Activated CD4-positive, alpha-beta T cell treated with anti-CD3 and anti-CD28 coated beads for 48 hours (primary cell): ENCODE measurements at regions not wholly inside any gene's neighbourhood (a gene's known extent, or its start where the extent isn't known, plus 50 kb on each side); places are given as distances from the start of the nearest gene placed in this dataset.
"Not testable (repeated sequence)": the region's sequence is repeated elsewhere in the genome, so short reads cannot be mapped to it uniquely, and the experiment has no call there.

Experiments
- DNase-seq: peaks from one replicate; pipeline ENCODE4 v3.0.0-alpha.2; 2020

GRCh38 chr4:72666910-72667309 is 97.9 kb upstream of the ADAMTS3 start:
- DNase-seq, result no peak

- no peak for DNase-seq
Measured at GRCh38 chr4:72665171-72665968, 96.3 kb upstream of the ADAMTS3 start.

- no peak for DNase-seq
Measured at GRCh38 chr4:72663828-72664227, 94.8 kb upstream of the ADAMTS3 start.

DNA sequence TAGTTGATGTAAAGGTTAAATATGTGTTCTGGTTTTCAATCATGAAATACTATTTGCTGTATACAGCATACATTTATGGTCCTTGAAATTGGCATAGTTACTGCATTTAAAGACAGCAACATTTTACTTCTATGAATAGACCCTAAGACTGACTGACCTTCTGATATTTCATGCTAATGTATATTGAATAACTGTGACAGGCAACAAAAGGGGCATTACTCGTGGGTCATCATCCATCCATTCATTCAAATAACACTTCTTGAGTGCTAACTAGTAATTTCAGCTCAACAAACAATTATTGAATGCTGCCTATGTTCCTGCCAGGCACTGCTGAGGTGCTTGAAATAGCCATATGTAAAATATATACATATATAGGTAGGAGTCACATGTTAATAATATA is 92.8 kb upstream of the ADAMTS3 start:
- no peak for DNase-seq

DNA sequence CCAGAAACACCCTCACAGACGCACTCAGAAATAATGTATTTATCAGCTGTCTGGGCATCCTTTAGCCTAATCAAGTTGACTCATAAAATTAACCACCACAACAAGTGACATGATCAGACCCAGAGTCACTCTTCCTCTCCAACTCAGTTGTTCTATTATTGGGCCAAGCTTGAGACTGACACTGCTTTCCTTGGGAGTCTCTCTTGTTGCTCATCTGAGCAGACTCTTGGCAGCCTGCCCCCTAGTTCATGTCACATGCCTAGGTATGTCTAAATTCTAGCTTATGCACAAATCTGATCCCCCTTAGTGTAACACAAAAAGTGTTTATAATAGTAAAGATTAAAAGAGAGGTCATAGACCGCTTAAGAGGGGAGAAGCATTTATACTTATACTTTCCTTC is 72.6 kb upstream of the ADAMTS3 start:
- no peak for DNase-seq

GRCh38 chr4:72636866-72637265 is 67.8 kb upstream of the ADAMTS3 start:
- not testable (repeated sequence) for DNase-seq

GRCh38 chr4:72635931-72636330 is 66.9 kb upstream of the ADAMTS3 start:
- not testable (repeated sequence) for DNase-seq

DNA sequence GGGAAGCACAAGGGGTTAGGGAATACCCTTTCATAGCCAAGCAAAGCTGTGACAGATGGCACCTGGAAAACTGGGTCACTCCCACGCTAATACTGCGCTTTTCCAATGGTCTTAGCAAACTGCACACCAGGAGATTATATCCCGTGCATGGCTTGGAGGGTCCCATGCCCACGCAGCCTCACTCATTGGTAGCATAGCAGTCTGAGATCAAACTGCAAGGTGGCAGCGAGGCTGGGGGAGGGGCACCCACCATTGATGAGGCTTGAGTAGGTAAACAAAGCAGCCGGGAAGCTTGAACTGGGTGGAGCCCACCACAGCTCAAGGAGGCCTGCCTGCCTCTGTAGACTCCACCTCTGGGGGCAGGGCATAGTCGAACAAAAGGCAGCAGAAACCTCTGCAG is 63.2 kb upstream of the ADAMTS3 start:
- DNase-seq, result not testable (repeated sequence)

DNA sequence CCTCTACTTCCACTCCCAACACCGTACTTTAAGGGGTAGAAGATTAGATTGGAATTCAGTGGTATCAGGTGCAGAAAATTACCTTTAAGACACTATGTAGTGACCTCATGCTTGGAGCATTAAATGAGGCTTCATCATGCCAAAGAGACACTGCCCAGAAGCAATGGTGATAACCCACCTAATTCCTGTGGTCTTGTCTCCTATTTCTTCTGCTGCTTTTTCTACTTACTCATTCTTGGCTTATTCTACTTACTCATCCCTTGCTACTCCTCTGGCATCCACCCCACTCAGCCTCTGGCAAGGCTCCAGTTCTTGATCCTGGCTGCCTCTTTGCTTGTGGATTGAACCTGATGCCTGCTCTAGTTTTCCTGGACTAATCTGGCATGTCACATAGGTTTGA is 62.3 kb upstream of the ADAMTS3 start:
- no peak for DNase-seq

DNA sequence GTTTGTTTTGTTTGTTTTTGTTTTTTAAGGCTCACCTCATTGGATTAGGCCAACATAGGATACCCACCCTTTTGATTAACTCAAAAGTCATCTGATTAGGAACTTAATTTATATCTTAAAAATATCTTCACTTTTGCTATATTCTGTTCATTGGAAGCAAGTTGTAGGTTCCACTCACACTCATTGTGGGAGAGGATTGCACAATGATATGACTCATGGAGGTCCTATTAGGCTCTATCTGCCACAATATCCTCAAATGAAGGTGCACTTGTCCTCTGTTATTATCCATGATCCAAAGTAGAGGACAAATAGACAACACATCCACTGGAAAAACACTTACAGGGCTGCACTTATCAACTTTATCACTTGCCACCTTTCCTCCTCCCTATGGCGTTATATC is 60.5 kb upstream of the ADAMTS3 start:
- no peak for DNase-seq

DNA sequence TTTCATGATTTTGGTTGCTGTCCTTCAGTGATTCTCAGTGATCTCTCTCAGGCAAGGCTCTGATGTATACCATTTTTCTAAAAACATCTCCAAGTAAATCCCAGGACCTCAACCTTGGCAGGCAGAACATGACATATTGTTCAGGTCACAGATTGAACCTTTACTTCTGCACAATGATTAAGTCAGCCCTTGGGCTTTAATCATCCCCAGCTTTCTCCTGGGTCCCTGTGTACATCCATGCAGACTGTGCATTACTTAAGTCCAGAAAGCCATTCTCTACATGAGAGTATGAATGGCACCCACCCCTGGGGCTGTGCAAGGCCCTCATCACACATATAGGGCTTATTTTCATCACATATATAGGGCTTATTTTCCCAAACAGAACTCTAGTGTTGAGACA is 58.7 kb upstream of the ADAMTS3 start:
- no peak for DNase-seq
